ENCODE measurements at regions not wholly inside any gene's neighbourhood (a gene's known extent, or its start where the extent isn't known, plus 50 kb on each side); places are given as distances from the start of the nearest gene placed in this dataset.

DNA sequence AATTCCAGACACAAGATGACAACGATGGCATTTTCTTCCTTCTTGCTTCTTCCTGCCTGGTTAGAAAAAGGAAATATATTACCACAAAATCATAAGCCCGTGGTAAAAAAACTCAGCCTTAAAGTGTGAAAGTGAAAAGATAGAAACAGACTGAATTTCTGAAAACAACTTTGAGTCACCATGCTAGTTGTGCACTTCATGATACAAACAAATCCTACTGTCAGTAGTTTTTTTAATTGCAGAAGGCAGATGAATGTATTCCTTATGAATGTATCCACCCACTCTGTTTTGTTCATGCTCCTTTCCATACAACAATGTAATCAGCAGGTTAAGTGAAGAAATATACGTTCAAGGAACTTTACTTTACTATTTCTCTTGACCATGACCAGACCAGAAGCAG lies 1144.7 kb downstream of the OTOL1 start:
- Histone ChIP-seq H3K79me2 (ENCODE audit: control insufficient read depth, insufficient read depth, low read length) (no peaks in the 10 kb centered on the region), H2AFZ (ENCODE audit: low read length) (no peak overlapping the region), H3K4me2 (ENCODE audit: extremely low read depth, insufficient read depth, low read length) (no peak overlapping the region), H3K4me3 (replicated peaks in 1 of 4; ENCODE audit: control extremely low read depth in 1 of 4, insufficient read depth in 1 of 4, low read depth in 3 of 4, low read length in 4 of 4) (no peak overlapping the region), H3K27ac (ENCODE audit: insufficient read depth, low read length) (no peak overlapping the region), H3K9ac (ENCODE audit: insufficient read depth, low read length) (no peak overlapping the region), H3K36me3 (ENCODE audit: control insufficient read depth, insufficient read depth, low read length) (no peaks in the 10 kb centered on the region), H4K20me1 (ENCODE audit: control insufficient read depth, extremely low read depth, insufficient read depth, low read length) (no peaks in the 10 kb centered on the region), H3K4me1 (ENCODE audit: control insufficient read depth, extremely low read depth, insufficient read depth, low read length) (no peaks in the 10 kb centered on the region), H3K9me3 (ENCODE audit: control insufficient read depth, insufficient read depth, low read depth, low read length) (no peaks in the 10 kb centered on the region), H3K27me3 (ENCODE audit: control insufficient read depth, insufficient read depth, low read length) (no peaks in the 10 kb centered on the region)
- no peak for DNase-seq (ENCODE audit: low read depth in 2 of 2)
- TF ChIP-seq CTCF (conservative IDR thresholded peaks at IDR 0.05 in 1 of 2, IDR thresholded peaks at IDR 0.05 in 1 of 2; ENCODE audit: low read depth in 1 of 2, low read length in 2 of 2) (no peak), EZH2 (IDR thresholded peaks at IDR 0.05; ENCODE audit: low read length, missing control alignments) (no peak)

GRCh38 chr3:162641907-162642306 lies 1145.3 kb downstream of the OTOL1 start:
- Histone ChIP-seq H3K27me3 (ENCODE audit: control insufficient read depth, insufficient read depth, low read length) (no peaks in the 10 kb centered on the region), H3K79me2 (ENCODE audit: control insufficient read depth, insufficient read depth, low read length) (no peaks in the 10 kb centered on the region), H3K9me3 (ENCODE audit: control insufficient read depth, insufficient read depth, low read depth, low read length) (no peaks in the 10 kb centered on the region), H3K4me3 (replicated peaks in 1 of 4; ENCODE audit: control extremely low read depth in 1 of 4, insufficient read depth in 1 of 4, low read depth in 3 of 4, low read length in 4 of 4) (no peak overlapping the region), H3K4me2 (ENCODE audit: extremely low read depth, insufficient read depth, low read length) (no peak overlapping the region), H3K4me1 (ENCODE audit: control insufficient read depth, extremely low read depth, insufficient read depth, low read length) (no peaks in the 10 kb centered on the region), H3K36me3 (ENCODE audit: control insufficient read depth, insufficient read depth, low read length) (no peaks in the 10 kb centered on the region), H3K9ac (ENCODE audit: insufficient read depth, low read length) (no peak overlapping the region), H3K27ac (ENCODE audit: insufficient read depth, low read length) (no peak overlapping the region), H4K20me1 (ENCODE audit: control insufficient read depth, extremely low read depth, insufficient read depth, low read length) (no peaks in the 10 kb centered on the region), H2AFZ (ENCODE audit: low read length) (no peak overlapping the region)
- TF ChIP-seq EZH2 (IDR thresholded peaks at IDR 0.05; ENCODE audit: low read length, missing control alignments) (no peak), CTCF (conservative IDR thresholded peaks at IDR 0.05 in 1 of 2, IDR thresholded peaks at IDR 0.05 in 1 of 2; ENCODE audit: low read depth in 1 of 2, low read length in 2 of 2) (no peak)
- peak in 1 of 2 donors; percentile 6 for DNase-seq (ENCODE audit: low read depth in 2 of 2)

DNA sequence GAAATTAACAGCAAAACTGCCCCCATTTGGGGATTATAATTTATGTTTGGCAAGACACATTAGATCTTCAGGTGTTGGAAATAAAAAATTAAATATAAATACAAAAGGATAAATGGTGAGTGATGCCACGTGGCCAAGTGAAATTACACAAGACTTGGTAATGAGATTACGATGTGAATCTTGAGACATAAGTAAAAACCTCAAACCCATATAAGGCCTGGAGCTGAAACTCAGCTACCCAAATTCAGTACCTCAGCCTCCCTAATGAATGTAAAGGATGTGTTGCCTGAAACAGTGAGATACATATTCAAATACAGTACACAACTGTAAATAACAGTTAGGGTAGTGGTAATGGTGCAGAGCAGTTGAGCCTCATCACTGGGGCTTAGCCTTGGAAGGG lies 1146.6 kb downstream of the OTOL1 start:
- H3K9me3 ChIP-seq (ENCODE audit: control insufficient read depth, insufficient read depth, low read depth, low read length) = no peaks in the 10 kb centered on the region
- no peaks in the 10 kb centered on the region for H3K79me2 ChIP-seq (ENCODE audit: control insufficient read depth, insufficient read depth, low read length)
- no peaks in the 10 kb centered on the region for H3K27me3 ChIP-seq (ENCODE audit: control insufficient read depth, insufficient read depth, low read length)
- no peak overlapping the region for H2AFZ ChIP-seq (ENCODE audit: low read length)
- H3K27ac ChIP-seq (ENCODE audit: insufficient read depth, low read length) = no peak overlapping the region
- H3K9ac ChIP-seq (ENCODE audit: insufficient read depth, low read length) = no peak overlapping the region
- H3K4me2 ChIP-seq (ENCODE audit: extremely low read depth, insufficient read depth, low read length) = no peak overlapping the region
- H3K36me3 ChIP-seq (ENCODE audit: control insufficient read depth, insufficient read depth, low read length) = no peaks in the 10 kb centered on the region
- no peak overlapping the region for H3K4me3 ChIP-seq (replicated peaks in 1 of 4; ENCODE audit: control extremely low read depth in 1 of 4, insufficient read depth in 1 of 4, low read depth in 3 of 4, low read length in 4 of 4)
- no peaks in the 10 kb centered on the region for H4K20me1 ChIP-seq (ENCODE audit: control insufficient read depth, extremely low read depth, insufficient read depth, low read length)
- DNase-seq (ENCODE audit: low read depth in 2 of 2) = peak in 1 of 2 donors; percentile 48
- no peaks in the 10 kb centered on the region for H3K4me1 ChIP-seq (ENCODE audit: control insufficient read depth, extremely low read depth, insufficient read depth, low read length)
- TF ChIP-seq EZH2 (IDR thresholded peaks at IDR 0.05; ENCODE audit: low read length, missing control alignments) (no peak), CTCF (conservative IDR thresholded peaks at IDR 0.05 in 1 of 2, IDR thresholded peaks at IDR 0.05 in 1 of 2; ENCODE audit: low read depth in 1 of 2, low read length in 2 of 2) (no peak)
